GM18861 (cell line): ENCODE measurements at regions not wholly inside any gene's neighbourhood (a gene's known extent, or its start where the extent isn't known, plus 50 kb on each side); places are given as distances from the start of the nearest gene placed in this dataset.

Experiments
- ATAC-seq: cut with Tn5 transposase; IDR thresholded peaks from one replicate; pipeline ENCODE4 v1.9.1; 2021; ENCODE audit not compliant: unreplicated experiment

DNA sequence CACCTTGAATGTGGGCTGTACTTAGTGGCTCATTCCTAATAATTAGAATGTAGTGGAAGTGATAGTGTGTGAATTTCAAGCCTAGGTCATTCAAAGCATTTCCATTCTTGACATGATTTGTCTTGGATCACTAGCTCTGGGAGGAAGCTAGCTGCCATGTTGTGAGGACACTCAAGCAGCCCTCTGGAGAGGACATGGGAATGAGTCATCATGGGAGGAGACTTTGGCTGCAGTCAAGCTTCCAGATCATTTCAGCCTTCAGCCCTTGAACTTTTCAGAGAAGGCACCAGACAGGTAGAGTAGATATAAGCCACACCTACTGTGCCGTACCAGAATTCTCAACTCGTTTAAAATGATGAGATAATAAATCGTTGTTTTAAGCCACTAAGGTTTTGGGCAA, 506.9 kb downstream of the ZNF608 start:
- ATAC-seq, result no peak

DNA sequence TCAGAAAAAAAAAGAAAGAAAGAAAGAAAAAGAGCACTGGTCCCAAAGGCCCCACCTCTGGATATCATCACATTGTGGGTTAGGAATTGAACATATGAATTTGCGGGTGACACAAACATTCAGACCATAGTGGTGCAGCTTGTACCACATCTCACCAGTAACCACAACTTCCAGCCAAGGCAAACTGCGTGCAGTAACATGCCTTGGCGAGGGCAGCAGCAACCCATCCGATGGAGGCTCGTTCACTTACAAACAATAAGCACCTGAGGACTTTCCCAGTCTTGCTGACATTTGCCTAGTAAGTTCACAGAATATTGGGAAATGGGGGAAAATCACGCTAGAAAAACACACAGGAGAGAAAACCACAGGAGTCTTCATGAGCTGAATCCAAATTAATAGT, 508.1 kb downstream of the ZNF608 start:
- no peak for ATAC-seq

DNA sequence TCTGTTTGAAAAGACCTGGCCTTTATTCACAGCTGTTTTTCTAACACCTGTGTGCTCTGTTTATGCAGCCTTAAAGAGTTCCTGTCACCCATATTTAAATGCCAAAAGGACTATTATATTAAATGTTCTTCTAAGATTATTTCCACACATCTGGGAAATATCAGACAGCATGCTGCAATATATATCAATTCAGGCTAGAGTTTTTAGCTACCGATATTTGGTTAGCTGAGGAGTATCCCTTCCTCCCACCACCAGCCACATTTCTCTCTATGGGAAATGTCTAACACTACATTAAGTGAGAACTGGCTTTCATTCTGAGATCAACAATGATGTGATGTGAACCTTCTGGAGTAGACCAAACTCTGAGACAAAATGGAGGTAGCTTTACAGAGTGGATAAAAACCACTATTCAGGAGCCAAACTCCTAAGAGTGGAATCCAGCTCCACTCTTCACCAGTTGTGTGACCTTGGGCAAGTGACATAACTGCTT, 509.2 kb downstream of the ZNF608 start:
- no peak for ATAC-seq

DNA sequence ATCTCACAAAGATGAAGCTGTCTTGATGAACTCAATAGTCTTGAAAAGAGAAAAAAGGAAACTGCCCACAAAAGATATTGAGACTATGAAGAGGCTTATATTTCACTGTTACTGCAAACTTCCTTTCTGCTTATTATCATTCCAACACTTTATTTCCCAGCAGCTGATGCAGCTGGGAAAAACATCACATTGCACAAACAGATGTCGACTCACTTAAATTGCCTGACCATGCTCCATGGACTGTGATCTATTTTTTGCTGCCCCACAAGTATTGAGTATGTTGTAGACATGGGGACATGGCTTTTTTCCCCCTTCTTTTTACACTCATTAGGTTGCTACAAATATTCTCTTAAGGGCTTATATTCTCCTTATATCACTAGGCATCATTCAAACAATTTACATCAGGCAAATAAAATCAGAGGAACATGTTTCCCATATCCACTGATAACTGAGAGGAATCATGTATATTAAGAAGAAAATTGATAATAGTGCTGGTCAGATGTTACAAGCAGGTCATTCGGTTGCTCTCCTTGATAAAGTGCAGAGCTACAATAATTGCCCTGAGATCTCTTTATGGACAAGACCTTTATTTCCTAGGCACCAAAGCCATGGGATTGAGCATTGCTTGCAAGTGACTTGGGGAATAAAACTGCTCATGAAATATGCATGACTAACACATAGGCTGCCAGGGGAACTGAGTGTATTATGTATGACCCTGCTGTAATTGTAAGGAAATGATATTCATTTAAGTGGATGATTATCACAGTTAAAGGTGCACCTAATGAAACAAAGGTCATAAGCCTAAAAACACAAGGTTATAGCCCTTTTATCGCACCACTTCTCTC, 509.9 kb downstream of the ZNF608 start:
- ATAC-seq, result no peak

DNA sequence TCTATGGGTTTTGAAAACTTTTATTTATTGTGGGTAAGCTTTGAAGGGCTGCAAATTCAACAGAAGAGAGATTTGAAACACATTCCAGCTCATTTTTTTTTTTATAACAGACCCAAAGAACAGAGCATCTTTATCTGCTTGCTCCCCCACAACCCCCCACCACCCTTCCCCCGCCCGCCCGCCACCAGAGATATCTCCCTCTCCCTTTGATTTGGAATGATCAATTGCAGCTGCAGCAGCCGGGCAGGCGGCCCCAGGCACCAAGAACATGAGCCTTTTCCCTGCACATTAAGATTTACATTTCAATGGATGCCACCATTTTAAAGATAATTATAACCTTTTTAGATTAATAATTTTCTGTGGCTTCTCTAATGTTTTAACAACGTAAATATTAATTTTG, 510.9 kb downstream of the ZNF608 start:
- no peak for ATAC-seq

DNA sequence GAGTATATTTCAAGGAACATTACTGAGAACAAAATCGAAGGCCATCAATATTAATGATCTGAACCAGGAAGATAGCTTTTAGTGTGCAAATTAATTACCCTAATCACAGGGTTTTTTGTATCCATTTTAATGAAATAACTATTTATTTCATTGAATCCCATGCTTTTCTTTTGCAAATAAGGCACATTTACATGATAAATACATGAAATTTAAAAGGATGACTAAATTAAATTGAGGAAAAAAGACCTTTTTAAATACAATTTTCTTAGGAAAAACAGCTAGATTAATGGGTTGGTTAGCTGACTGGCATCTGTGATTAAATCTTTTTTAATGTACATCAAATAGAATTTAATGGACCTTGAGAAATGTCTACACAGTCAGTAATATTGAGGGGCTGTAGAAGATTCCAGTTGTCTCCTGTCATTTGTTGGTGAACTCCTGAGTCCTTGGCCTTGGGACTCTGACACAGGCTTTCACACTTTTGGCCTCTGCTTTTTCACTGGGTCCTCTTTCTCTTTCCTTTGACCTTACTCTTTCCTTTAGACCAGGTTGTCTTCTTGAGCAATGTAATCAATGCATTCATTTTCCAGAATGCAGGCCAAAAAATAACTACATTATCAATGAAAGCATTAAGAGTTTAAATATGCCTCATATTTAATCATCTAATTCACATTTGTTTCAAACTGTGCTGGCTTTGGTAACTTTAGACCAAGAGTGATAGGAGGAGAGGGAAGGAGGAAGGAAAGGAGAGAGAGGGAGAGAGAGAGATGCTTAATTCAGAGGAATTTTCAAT, 511.5 kb downstream of the ZNF608 start:
- ATAC-seq, result no peak

DNA sequence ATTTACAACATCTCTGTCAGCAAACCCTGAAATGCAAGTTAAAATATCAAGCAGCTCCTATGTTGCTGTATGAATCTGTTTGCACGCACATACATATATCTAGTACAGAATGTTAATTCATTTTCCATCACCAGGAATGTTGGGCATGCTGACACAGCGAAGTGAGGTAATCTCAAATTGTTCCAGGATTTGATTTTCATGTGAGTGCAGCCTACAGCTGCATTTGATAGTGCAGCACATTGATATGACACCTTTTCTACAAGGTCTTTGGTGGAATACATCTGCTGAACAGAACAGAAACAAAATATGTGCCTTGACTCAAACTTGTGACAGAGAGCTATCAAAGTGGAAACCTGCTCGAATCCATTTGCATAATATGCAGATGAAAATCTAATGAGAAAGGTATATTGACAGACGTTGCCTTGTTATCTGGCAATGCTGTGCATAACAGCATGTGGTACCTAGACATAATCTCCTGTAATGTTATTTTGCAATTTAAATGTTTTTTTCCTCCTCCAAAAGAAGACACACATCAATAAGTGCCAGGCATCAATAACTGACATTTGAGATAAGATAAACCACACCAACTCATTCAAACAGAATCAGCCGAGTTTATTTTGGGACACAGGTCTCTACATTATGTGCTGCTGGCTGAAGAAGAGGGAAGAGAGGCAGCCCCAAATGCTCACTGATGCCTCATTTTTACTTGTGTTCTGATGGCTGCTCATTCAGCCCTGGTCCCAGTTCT, 512.2 kb downstream of the ZNF608 start:
- ATAC-seq, result no peak

DNA sequence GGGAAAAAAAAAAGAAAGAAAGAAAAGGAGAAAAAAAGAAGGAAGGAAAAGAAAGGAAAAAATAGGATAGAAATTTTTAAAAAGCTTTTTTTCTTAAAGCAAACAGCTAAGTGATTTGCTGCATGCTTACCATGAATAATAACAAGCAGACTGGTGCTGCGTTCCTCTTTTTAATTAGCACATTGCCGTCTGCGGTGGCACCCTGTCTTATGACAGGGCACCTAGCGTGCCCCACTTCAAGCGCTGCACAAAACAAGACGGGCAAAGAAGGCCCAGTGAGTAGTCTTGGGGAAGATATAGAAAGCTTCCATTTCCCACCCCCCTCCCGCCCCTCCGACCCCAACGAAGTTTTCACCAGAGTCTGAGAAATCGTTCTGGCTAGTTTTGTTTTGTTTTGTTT, 513.9 kb downstream of the ZNF608 start:
- ATAC-seq, result no peak

DNA sequence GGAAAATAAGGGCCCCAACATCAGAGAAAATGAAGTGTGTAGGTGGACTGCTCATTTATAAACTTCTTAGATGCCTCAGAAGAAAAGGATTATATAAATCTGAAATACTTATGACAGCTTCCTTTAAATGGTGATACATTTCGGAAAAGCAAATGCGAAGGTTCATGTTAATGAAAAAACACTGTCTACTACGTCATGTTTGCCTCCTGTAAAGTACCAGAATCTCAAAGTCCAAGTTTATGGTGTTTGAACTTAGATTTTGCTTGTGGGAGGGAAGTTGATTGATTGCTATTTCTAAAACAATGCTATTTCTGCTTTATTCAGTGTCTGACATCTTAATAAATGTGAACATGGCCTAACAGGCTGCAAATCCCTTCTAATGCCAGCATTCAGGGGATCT, 514.6 kb downstream of the ZNF608 start:
- no peak for ATAC-seq

DNA sequence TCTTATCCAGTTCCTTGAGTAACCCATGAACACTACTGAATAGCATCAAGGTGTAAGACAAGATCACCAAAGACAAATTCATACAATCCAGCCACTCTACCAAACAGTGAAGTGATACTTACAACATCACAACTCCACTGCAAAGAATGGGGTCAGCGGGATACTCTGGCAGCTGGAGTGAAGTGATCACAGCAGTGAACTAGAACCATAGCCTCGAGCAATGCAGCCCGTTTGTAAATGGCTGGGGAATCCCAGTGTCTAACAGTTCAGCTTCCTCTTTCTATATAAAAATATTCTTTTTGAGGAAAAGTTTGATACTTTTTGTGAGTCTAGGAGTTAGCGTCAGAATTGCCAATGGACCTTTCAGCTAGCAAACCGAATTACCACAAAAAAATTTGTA, 515.2 kb downstream of the ZNF608 start:
- ATAC-seq, result no peak

DNA sequence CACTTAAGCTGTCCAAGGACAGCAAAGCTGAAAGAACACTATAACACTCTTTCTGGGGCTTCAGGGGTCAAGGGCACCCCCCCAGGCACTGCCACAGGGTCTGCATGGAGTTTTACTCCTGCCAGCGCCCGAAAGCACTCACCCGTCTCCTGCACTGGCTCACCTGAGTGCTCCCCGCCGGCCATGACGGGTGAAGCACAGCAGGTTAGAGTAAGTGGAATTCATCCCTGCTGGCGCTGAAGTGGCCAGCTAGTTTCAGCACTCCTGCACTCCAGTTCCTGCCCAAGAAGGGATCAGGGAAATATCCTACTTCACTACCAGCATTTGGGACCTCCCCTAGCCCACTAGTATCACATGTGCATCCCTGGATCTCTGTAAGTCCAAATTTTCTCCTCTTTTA, 516.0 kb downstream of the ZNF608 start:
- no peak for ATAC-seq

DNA sequence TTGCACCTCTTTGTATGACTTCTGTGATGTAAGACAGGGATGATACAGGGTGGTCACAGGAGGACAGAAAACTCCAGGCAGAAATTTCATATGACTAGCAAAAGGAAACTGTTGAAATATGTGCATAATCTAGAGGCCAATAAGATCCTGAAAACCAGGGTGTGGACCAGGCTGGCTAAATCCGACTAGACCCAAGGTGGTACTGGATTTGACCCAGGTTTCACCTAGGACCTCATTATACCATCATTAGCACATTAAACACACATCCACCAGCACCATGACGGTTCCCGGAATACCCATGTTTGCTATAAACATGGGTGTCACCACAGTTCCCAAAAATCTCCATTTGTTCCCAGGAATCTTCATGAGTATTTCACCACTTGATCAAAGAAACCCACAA, 517.1 kb downstream of the ZNF608 start:
- ATAC-seq, result no peak

DNA sequence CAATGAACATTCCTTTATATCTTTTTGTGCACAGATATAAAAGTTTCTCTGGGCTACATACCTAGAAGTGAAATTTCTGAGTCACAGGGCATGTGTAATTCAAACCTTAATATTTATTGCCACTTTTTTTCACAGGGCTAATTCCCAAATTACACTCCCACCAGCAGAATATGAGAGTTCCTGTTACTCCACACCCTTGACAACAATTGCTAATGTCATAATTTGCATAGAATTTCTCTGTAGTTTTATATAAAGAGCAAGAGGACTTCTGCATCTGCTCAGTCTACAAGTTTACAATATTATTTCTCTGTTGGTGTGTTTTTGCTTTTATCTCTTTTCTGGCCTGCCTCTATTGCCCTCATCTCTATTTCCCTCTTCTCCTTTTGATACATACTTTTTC, 518.5 kb downstream of the ZNF608 start:
- ATAC-seq, result no peak

DNA sequence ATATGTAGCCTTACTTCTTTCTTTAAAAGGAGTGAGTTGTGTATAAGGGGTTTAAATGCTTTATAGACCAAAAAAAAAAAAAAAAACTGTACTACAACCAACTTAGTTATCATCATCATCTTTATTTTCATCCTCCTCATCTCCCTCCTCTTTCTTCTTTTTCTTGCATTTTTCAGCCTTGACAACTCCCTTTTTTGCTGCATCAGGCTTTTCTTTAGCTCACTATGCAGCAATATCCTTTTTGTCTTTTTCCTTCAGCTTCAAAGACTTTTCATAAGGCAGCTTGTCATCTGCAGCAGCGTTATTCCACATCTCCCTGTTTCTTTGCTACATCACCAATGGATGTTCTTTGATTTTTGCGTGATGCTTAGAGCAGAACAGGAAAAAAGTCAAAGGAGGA, 526.0 kb downstream of the ZNF608 start:
- no peak for ATAC-seq

DNA sequence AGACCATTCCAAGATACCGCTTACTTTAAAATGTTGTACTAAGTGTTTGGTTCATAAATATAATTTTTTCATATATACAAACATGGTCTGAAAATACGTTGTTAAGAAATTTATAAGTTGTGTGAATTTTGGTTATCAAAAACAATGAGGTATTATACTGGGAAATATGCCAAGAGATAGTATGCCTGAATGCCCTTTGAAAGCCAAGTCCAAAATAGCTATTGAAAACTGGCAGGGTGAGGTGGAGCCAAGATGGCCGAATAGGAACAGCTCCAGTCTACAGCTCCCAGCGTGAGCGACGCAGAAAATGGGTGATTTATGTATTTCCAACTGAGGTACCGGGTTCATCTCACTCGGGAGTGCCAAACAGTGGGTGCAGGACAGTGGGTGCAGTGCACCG, 533.5 kb downstream of the ZNF608 start:
- no peak for ATAC-seq

DNA sequence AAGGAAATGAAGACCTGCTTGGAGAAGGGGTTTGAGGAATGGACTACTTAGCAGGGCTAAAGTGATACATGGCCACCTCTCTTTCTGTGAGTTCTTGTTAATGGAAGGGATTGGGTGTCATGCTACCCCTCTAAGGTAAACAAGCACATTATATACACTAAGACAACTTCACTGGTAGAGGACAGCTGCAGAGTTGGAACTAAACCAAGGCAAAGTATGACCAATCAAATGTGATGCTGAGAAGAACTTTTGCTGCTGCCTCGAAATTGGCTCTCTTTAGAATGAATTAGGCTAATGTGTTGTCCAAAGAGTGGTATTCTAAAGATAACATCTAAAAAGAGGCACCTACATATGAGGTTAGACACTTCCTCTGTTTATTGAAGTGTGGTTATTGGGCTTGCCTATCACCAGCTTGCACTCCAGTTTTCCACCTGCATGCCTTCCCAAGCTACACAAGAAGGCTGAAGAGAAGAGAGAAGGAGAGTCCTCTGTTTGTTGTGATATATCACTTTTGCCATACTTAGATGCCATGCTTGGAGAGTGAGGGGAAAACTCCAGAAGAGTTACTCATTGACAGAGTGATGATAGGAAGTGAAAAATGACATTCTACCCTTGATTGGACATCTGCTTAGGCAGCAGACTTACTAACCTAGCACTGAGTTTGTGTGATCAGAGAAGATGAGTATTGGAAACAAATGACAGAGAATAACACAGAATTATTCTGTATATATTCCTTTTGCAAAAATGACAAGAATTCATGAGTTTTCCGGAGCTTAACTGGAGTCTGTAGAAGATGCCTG, 536.1 kb downstream of the ZNF608 start:
- peak; percentile 45 for ATAC-seq

DNA sequence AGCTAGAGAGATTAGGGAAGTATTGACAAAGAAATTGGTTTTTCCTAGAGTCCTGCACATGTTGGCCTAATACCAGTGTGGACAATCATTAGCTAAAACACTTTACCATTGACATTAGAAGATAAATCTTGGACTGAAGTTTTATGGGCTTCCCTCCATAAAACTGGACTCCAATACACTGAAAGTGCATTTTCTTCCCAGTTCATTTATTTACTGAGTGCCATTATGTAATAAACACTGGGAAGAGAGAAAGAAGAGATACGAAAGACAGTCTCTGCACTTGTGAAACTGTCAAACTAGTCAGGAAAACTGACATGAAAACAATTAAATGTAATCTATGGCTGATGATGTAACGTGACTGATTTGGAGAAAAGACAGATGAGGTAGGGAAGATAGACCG, 539.3 kb downstream of the ZNF608 start:
- no peak for ATAC-seq

DNA sequence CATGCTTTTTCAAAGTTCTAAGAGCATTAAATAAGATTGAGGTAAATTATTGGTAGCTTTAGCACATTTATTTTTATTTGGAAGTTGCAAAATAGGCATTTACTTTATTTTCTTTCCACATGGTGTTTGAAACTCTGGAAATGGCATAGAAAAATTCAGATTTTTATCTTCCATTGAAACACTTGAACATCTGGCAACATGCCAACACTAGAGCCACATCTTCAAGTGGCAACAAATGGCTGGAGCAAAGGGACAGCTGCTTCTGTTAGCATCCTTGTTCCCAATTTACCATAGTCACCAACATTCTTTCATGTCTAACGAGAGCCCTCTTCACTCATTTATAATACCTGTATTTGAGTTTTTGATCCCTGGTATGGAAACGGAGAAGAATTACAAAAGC, 539.9 kb downstream of the ZNF608 start:
- ATAC-seq, result no peak

DNA sequence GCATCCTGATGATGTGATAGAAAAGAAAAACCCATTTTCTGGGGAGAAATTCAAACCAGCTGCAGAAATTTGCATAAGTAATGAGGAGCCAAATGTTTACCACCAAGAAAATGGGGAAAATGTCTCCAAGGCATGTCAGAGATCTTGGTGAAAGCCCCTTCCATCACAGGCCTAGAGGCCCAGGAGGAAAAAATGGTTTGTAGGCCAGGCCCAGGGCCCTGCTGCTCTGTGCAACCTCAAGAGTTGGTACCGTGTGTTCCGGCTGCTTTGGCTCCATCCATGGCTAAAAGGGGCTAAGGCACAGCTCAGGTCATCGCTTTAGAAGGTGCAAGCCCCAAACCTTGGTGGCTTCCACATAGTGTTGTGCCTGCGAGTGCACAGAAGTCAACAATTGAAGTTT, 543.1 kb downstream of the ZNF608 start:
- ATAC-seq, result no peak

DNA sequence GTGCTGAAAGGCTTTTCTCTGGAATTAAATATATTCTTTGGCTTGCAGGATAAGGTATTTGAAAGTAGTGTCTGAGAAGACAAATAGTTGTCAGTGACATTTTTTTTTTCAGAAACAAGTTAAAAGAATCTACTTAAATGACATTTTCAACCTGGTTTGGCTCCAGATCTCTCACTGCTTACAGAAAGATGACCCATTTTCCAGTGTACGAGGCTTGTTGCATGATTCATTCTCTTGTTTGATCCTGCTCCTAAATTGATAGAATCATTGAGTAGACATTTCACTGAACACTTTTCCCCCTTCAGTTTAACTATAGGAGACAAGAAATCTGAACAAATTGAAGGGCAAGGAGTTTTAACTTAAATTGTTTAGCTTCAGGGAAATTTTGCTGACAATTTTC, 546.1 kb downstream of the ZNF608 start:
- no peak for ATAC-seq

DNA sequence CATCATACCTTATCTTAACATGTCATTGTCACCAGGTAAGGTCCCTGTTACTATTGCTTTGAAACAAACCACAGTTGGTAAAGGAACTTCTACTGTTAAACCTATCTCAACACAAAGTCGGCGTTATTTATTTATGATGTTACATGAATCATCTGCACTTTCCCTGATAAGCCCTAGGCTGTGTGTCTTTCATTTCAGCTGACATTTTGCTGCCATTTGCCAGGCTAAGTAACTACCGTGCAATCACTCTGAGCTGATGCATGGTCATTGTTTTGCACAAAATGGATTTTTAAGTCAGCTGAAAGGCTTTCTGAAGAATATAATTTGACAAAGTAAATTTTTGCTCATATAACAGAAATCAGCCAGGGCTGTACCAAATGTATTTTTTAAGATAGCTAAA, 546.5 kb downstream of the ZNF608 start:
- ATAC-seq, result no peak
